DND-41 (cell line): ENCODE measurements at regions not wholly inside any gene's neighbourhood (a gene's known extent, or its start where the extent isn't known, plus 50 kb on each side); places are given as distances from the start of the nearest gene placed in this dataset.

Experiments
- EZH2 ChIP-seq: IDR thresholded peaks from 3 replicates; pipeline ENCODE4 v1.6.1; 2012; ENCODE audit warnings: borderline replicate concordance, low read depth, mild to moderate bottlenecking, moderate library complexity, low read length, inconsistent platforms; ENCODE audit not compliant: severe bottlenecking
- TF ChIP-seq, protein P1 (sequence below): IDR thresholded peaks from 2 replicates; pipeline ENCODE4 v1.5.1; 2012; ENCODE audit warnings: borderline replicate concordance, low read length, moderate library complexity, mild to moderate bottlenecking; ENCODE audit not compliant: poor library complexity, severe bottlenecking; ENCODE audit errors: extremely low read depth

DNA sequence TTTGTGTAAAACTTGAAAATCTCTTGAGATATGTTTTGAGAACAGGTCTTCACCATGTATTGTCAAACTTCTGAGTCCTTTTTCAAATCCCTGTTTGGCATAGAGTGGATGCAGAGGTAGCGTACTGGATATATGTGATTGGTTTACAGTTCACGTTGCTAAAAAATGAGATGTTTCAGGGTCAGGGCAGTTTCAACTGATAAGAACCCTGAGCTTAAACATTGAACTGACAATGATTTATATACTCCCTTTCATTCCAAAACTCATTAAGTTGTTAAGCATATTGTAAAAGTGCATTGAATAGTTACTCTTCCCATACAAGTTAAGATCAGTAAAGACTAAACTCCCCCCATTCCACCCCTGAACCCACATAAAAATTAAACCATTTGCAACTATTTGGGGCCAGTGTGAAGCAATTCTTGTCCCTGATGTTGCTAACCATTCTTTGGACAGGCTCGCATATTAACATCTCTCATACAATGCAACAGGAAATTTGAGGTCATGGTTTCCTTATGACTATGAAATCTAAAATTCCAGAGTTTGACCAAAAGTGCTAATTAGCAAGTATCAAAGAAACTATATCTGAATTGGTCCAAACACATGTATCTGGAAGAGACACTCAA is 470.9 kb upstream of the ACVR2A start:
- TF ChIP-seq, protein P1, sequence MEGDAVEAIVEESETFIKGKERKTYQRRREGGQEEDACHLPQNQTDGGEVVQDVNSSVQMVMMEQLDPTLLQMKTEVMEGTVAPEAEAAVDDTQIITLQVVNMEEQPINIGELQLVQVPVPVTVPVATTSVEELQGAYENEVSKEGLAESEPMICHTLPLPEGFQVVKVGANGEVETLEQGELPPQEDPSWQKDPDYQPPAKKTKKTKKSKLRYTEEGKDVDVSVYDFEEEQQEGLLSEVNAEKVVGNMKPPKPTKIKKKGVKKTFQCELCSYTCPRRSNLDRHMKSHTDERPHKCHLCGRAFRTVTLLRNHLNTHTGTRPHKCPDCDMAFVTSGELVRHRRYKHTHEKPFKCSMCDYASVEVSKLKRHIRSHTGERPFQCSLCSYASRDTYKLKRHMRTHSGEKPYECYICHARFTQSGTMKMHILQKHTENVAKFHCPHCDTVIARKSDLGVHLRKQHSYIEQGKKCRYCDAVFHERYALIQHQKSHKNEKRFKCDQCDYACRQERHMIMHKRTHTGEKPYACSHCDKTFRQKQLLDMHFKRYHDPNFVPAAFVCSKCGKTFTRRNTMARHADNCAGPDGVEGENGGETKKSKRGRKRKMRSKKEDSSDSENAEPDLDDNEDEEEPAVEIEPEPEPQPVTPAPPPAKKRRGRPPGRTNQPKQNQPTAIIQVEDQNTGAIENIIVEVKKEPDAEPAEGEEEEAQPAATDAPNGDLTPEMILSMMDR: no peak
- no peak for TF ChIP-seq EZH2
